ENCODE measurements at regions not wholly inside any gene's neighbourhood (a gene's known extent, or its start where the extent isn't known, plus 50 kb on each side); places are given as distances from the start of the nearest gene placed in this dataset.
"Not testable (repeated sequence)": the region's sequence is repeated elsewhere in the genome, so short reads cannot be mapped to it uniquely, and the experiment has no call there.

GRCh38 chrX:97909245-97909644 is 1025.5 kb downstream of the RPA4 start:
- Histone ChIP-seq H3K9me3 (ENCODE audit: low read depth, low read length, poor library complexity, severe bottlenecking) (no peaks in the 10 kb centered on the region), H3K27ac (ENCODE audit: low read depth, low read length, poor library complexity, severe bottlenecking) (no peak overlapping the region), H3K27me3 (replicated peaks; ENCODE audit: insufficient read depth, low read depth, low read length, poor library complexity) (no peaks in the 10 kb centered on the region), H3K4me1 (ENCODE audit: insufficient read depth, low read length, poor library complexity, severe bottlenecking) (no peaks in the 10 kb centered on the region), H3K4me3 (ENCODE audit: low read depth, low read length, poor library complexity, severe bottlenecking) (no peak overlapping the region), H3K36me3 (ENCODE audit: insufficient read depth, low read length, poor library complexity, severe bottlenecking) (no peaks in the 10 kb centered on the region)
- TF ChIP-seq EZH2 (IDR thresholded peaks at IDR 0.05; ENCODE audit: borderline replicate concordance, low read depth, low read length, poor library complexity, severe bottlenecking) (no peak), CTCF (conservative IDR thresholded peaks at IDR 0.05; ENCODE audit: low read depth, low read length) (no peak)
- DNase-seq (ENCODE audit: low spot score), result no peak
- BruUV-seq (replicated peaks), result no TSS peak
- intact Hi-C loops (cut with micrococcal nuclease; ENCODE audit: unreplicated experiment), result no loop called here
- ChIA-PET POLR2A (ENCODE audit: low non-redundant PET) (no interaction called here), CTCF (no interaction called here)

GRCh38 chrX:97915390-97915789 is 1031.7 kb downstream of the RPA4 start:
- H3K9me3 ChIP-seq (ENCODE audit: low read depth, low read length, poor library complexity, severe bottlenecking); POLR2A ChIA-PET (ENCODE audit: low non-redundant PET); H3K4me3 ChIP-seq (ENCODE audit: low read depth, low read length, poor library complexity, severe bottlenecking); intact Hi-C loops (cut with micrococcal nuclease; ENCODE audit: unreplicated experiment); DNase-seq (ENCODE audit: low spot score); CTCF ChIA-PET; BruUV-seq (replicated peaks); H3K27me3 ChIP-seq (replicated peaks; ENCODE audit: insufficient read depth, low read depth, low read length, poor library complexity); H3K27ac ChIP-seq (ENCODE audit: low read depth, low read length, poor library complexity, severe bottlenecking); H3K36me3 ChIP-seq (ENCODE audit: insufficient read depth, low read length, poor library complexity, severe bottlenecking); H3K4me1 ChIP-seq (ENCODE audit: insufficient read depth, low read length, poor library complexity, severe bottlenecking): not testable (repeated sequence)

DNA sequence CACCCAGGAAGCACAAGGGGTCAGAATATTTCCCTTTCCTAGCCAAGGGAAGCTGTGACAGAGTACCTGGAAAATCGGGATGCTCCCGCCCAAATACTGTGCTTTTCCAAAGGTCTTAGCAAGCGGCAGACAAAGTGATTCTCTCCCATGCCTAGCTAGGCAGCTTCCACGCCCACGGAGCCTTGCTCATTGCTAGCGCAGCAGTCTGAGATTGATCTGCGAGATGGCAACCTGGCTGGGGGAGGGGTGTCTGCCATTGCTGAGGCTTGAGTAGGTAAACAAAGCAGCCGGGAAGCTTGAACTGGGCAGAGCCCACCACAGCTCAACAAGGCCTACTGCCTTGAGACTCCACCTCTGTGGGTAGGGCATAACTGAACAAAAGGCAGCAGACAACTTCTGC is 1037.5 kb downstream of the RPA4 start:
- DNase-seq (ENCODE audit: low spot score); H3K9me3 ChIP-seq (ENCODE audit: low read depth, low read length, poor library complexity, severe bottlenecking); intact Hi-C loops (cut with micrococcal nuclease; ENCODE audit: unreplicated experiment); H3K4me1 ChIP-seq (ENCODE audit: insufficient read depth, low read length, poor library complexity, severe bottlenecking); H3K36me3 ChIP-seq (ENCODE audit: insufficient read depth, low read length, poor library complexity, severe bottlenecking); H3K27me3 ChIP-seq (replicated peaks; ENCODE audit: insufficient read depth, low read depth, low read length, poor library complexity); POLR2A ChIA-PET (ENCODE audit: low non-redundant PET); CTCF ChIA-PET; H3K4me3 ChIP-seq (ENCODE audit: low read depth, low read length, poor library complexity, severe bottlenecking); H3K27ac ChIP-seq (ENCODE audit: low read depth, low read length, poor library complexity, severe bottlenecking); BruUV-seq (replicated peaks): not testable (repeated sequence)

DNA sequence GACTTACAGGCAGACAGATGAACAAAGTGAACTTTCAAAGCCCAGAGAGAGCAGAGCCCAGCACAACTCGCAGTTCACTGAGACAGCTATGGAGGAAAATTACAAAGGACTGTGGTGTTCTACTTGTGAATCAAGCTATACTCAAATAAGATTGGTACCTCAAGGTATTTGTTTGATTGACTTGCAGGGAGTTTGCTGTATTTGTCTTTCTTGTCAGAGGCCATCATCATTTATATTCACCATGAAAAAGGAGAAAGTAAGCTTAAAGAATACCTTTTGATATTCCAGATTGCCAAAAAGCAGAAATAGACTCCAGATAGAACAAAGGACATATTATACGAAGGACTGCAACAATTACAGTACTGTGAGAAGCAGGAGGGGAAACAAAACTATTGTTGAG is 1047.9 kb downstream of the RPA4 start:
- ChIA-PET POLR2A (ENCODE audit: low non-redundant PET) (interaction anchor here (0.7 kb wide), 1 partner anchor 173 kb away, joined by 4 read pairs; no protein-coding TSS in a partner anchor), CTCF (no interaction called here)
- no peak for TF ChIP-seq CTCF (conservative IDR thresholded peaks at IDR 0.05; ENCODE audit: low read depth, low read length)
- no peak for TF ChIP-seq EZH2 (IDR thresholded peaks at IDR 0.05; ENCODE audit: borderline replicate concordance, low read depth, low read length, poor library complexity, severe bottlenecking)
- BruUV-seq (replicated peaks), result no TSS peak
- Histone ChIP-seq H3K27ac (ENCODE audit: low read depth, low read length, poor library complexity, severe bottlenecking) (no peak overlapping the region), H3K27me3 (replicated peaks; ENCODE audit: insufficient read depth, low read depth, low read length, poor library complexity) (no peaks in the 10 kb centered on the region), H3K9me3 (ENCODE audit: low read depth, low read length, poor library complexity, severe bottlenecking) (no peaks in the 10 kb centered on the region), H3K4me3 (ENCODE audit: low read depth, low read length, poor library complexity, severe bottlenecking) (no peak overlapping the region), H3K4me1 (ENCODE audit: insufficient read depth, low read length, poor library complexity, severe bottlenecking) (peaks cover 4% of the 10 kb centered on the region), H3K36me3 (ENCODE audit: insufficient read depth, low read length, poor library complexity, severe bottlenecking) (no peaks in the 10 kb centered on the region)
- DNase-seq (ENCODE audit: low spot score), result no peak
- intact Hi-C loops (cut with micrococcal nuclease; ENCODE audit: unreplicated experiment), result no loop called here
